ENCODE measurements at regions not wholly inside any gene's neighbourhood (a gene's known extent, or its start where the extent isn't known, plus 50 kb on each side); places are given as distances from the start of the nearest gene placed in this dataset.

GRCh38 chr7:120030876-120031275 lies 242.1 kb upstream of the KCND2 start:
- CTCF ChIA-PET = no interaction called here
- no peaks in the 10 kb centered on the region for H4K20me1 ChIP-seq (ENCODE audit: insufficient read depth, low read length)
- H2BK20ac ChIP-seq (ENCODE audit: low read depth, low read length) = no peak overlapping the region
- no peak overlapping the region for H2BK15ac ChIP-seq (ENCODE audit: low read depth, low read length)
- no peaks in the 10 kb centered on the region for H3K36me3 ChIP-seq (ENCODE audit: control insufficient read depth, insufficient read depth, low read length)
- H3K4ac ChIP-seq (ENCODE audit: low read depth, low read length) = no peak overlapping the region
- no peak overlapping the region for H2AK5ac ChIP-seq (ENCODE audit: low read depth, low read length)
- no peak for TF ChIP-seq MXI1 (IDR thresholded peaks at IDR 0.05; ENCODE audit: borderline replicate concordance, low read depth, low read length)
- TF ChIP-seq RFX5 (IDR thresholded peaks at IDR 0.05; ENCODE audit: low read depth, low read length) = no peak
- TF ChIP-seq RCOR1 (IDR thresholded peaks at IDR 0.05; ENCODE audit: insufficient replicate concordance, low read length) = no peak
- TF ChIP-seq MAFK (IDR thresholded peaks at IDR 0.05; ENCODE audit: low read depth, low read length) = no peak
- no peak for TF ChIP-seq CEBPB (IDR thresholded peaks at IDR 0.05; ENCODE audit: low read depth, low read length)
- TF ChIP-seq USF2 (IDR thresholded peaks at IDR 0.05; ENCODE audit: low read depth, low read length) = no peak
- TF ChIP-seq BHLHE40 (IDR thresholded peaks at IDR 0.05; ENCODE audit: low read depth, low read length) = no peak
- TF ChIP-seq RAD21 (IDR thresholded peaks at IDR 0.05; ENCODE audit: low read length) = no peak
- no peak for TF ChIP-seq NFE2L2 (IDR thresholded peaks at IDR 0.05; ENCODE audit: low read depth, low read length)
- no peak for TF ChIP-seq POLR2A (IDR thresholded peaks at IDR 0.05; ENCODE audit: low read depth, low read length)
- no peak for TF ChIP-seq FOS (IDR thresholded peaks at IDR 0.05; ENCODE audit: low read depth, low read length)
- TF ChIP-seq CHD1 (IDR thresholded peaks at IDR 0.05; ENCODE audit: low read depth, low read length) = no peak
- TF ChIP-seq, protein P1, sequence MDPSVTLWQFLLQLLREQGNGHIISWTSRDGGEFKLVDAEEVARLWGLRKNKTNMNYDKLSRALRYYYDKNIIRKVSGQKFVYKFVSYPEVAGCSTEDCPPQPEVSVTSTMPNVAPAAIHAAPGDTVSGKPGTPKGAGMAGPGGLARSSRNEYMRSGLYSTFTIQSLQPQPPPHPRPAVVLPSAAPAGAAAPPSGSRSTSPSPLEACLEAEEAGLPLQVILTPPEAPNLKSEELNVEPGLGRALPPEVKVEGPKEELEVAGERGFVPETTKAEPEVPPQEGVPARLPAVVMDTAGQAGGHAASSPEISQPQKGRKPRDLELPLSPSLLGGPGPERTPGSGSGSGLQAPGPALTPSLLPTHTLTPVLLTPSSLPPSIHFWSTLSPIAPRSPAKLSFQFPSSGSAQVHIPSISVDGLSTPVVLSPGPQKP (IDR thresholded peaks at IDR 0.05; ENCODE audit: borderline replicate concordance, low read depth, low read length) = no peak
- no peak for TF ChIP-seq CTCF (conservative IDR thresholded peaks at IDR 0.05; ENCODE audit: low read depth, low read length)
- TF ChIP-seq MAZ (IDR thresholded peaks at IDR 0.05; ENCODE audit: borderline replicate concordance, low read depth, low read length) = no peak
- no peak for TF ChIP-seq SMC3 (IDR thresholded peaks at IDR 0.05; ENCODE audit: low read depth, low read length)
- BruUV-seq (replicated peaks) = no TSS peak
- POLR2A ChIA-PET (ENCODE audit: unreplicated experiment) = no interaction called here
- no peak overlapping the region for H3K27ac ChIP-seq (ENCODE audit: insufficient read depth, low read length)
- no peak for DNase-seq
- no peak overlapping the region for H3K14ac ChIP-seq (replicated peaks; ENCODE audit: low read depth, low read length)
- no peak overlapping the region for H3K4me2 ChIP-seq (ENCODE audit: low read depth, low read length)
- no peak overlapping the region for H4K8ac ChIP-seq (ENCODE audit: low read depth in 2 of 2, low read length in 2 of 2)
- no peak for ATAC-seq (ENCODE audit: low read depth)
- H2BK5ac ChIP-seq (ENCODE audit: low read depth, low read length, poor library complexity, severe bottlenecking) = no peak overlapping the region
- no peak overlapping the region for H3K9ac ChIP-seq (ENCODE audit: low read depth, low read length)
- no peaks in the 10 kb centered on the region for H3K27me3 ChIP-seq (ENCODE audit: control insufficient read depth, insufficient read depth, low read length)
- no CpG with 5 or more reads among the region's 1 CpG for WGBS, 2 experiments (ENCODE audit: extremely low coverage in 2 of 2, insufficient read length in 1 of 2)
- H4K91ac ChIP-seq (ENCODE audit: insufficient read depth, low read depth, low read length) = no peak overlapping the region
- H3K23ac ChIP-seq (ENCODE audit: low read depth, low read length) = no peak overlapping the region
- intact Hi-C loops (cut with micrococcal nuclease) = no loop called here
- no peak overlapping the region for H2AFZ ChIP-seq (replicated peaks; ENCODE audit: low read length, poor library complexity)
- H3K9me1 ChIP-seq (ENCODE audit: insufficient read depth, low read length) = no peaks in the 10 kb centered on the region
- in situ Hi-C loops (cut with MboI; ENCODE audit: low sequenced_read_pairs) = no loop called here
- dilution Hi-C loops (cut with HindIII; ENCODE audit: low sequenced_read_pairs, unreplicated experiment) = no loop called here
- H3K56ac ChIP-seq (ENCODE audit: extremely low read depth, insufficient read depth, low read length) = no peak overlapping the region
- no peaks in the 10 kb centered on the region for H3K9me3 ChIP-seq (ENCODE audit: control insufficient read depth, insufficient read depth, low read length)
- H2AK9ac ChIP-seq (replicated peaks; ENCODE audit: low read depth, low read length, poor library complexity) = no peak overlapping the region
- H3K4me3 ChIP-seq (ENCODE audit: insufficient read depth, low read depth, low read length) = no peak overlapping the region
- H3K4me1 ChIP-seq (ENCODE audit: control insufficient read depth, insufficient read depth, low read length) = no peaks in the 10 kb centered on the region; the same call in 1 of the 2 replicates
- H2BK120ac ChIP-seq (ENCODE audit: low read depth, low read length) = no peak overlapping the region
- H4K5ac ChIP-seq (ENCODE audit: low read depth, low read length) = no peak overlapping the region
- H3K18ac ChIP-seq (ENCODE audit: low read depth, low read length) = no peak overlapping the region
- no peaks in the 10 kb centered on the region for H3K79me1 ChIP-seq (ENCODE audit: low read depth in 1 of 2, low read length in 2 of 2)

Data from IMR-90 (cell line).